Esophagus squamous epithelium (tissue), 4 donors: ENCODE measurements at regions not wholly inside any gene's neighbourhood (a gene's known extent, or its start where the extent isn't known, plus 50 kb on each side); places are given as distances from the start of the nearest gene placed in this dataset.

Experiments used
- POLR2A ChIP-seq, 4 donors: fragments of 450-650 bp; IDR thresholded peaks; one replicate each; pipeline ENCODE4 v1.6.1; 2017; ENCODE audit warnings: antibody characterized with exemption in 4 of 4, mild to moderate bottlenecking in 4 of 4, moderate library complexity in 3 of 4
- TF ChIP-seq, protein P1 (sequence below), 6 experiments: fragments of 450-650 bp in 4 of 6; fragments of 200-600 bp in 2 of 6; sonication (generic) in 2 of 6; IDR thresholded peaks; one replicate each; pipeline ENCODE4 v1.5.1; 2016 to 2019; ENCODE audit warnings: antibody characterized with exemption in 6 of 6, mild to moderate bottlenecking in 4 of 6, moderate library complexity in 4 of 6

DNA sequence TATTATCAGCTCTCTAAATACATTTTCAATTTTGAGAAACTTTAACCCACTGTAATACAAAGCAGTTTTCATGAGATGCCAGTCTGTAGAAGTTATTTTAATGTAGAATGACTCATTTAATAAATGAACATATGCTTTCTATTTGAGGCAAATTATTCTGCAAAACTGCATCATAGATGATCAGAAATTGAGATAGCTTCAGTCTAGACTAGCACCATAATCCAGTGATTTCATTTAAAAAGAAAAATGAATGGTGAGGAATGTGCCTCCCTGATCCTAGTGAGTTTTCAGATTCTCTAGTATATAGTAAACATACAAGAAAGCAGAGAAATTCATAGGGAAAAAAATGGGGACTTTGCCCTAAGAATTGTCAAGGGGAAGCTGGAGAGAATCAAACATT, 66.1 kb downstream of the OR5AK2 start:
- TF ChIP-seq, protein P1, sequence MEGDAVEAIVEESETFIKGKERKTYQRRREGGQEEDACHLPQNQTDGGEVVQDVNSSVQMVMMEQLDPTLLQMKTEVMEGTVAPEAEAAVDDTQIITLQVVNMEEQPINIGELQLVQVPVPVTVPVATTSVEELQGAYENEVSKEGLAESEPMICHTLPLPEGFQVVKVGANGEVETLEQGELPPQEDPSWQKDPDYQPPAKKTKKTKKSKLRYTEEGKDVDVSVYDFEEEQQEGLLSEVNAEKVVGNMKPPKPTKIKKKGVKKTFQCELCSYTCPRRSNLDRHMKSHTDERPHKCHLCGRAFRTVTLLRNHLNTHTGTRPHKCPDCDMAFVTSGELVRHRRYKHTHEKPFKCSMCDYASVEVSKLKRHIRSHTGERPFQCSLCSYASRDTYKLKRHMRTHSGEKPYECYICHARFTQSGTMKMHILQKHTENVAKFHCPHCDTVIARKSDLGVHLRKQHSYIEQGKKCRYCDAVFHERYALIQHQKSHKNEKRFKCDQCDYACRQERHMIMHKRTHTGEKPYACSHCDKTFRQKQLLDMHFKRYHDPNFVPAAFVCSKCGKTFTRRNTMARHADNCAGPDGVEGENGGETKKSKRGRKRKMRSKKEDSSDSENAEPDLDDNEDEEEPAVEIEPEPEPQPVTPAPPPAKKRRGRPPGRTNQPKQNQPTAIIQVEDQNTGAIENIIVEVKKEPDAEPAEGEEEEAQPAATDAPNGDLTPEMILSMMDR (IDR thresholded peaks at IDR 0.05), result no peak
- TF ChIP-seq POLR2A (IDR thresholded peaks at IDR 0.05), result no peak
